ENCODE measurements at regions not wholly inside any gene's neighbourhood (a gene's known extent, or its start where the extent isn't known, plus 50 kb on each side); places are given as distances from the start of the nearest gene placed in this dataset.

DNA sequence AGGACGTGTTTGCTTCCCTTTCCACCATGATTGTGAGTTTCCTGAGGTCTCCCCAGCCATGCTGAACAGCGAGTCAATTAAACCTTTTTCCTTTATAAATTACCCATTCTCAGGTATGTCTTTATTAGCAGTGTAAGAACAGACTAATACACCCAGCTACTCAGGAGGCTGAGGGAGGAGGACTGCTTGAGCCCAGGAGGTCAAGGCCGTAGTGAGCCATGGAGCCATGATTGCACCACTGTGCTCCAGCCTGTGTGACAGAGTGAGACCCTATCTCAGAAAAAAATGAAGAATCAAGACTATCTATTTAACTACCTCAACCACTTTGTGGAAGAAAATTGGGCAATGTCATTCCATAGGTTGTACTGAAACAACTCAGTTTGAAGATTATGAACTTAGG, 54.6 kb upstream of the SEC16B start:
- TF ChIP-seq EZH2 (IDR thresholded peaks at IDR 0.05) (no peak), POLR2AphosphoS5 (IDR thresholded peaks at IDR 0.05; ENCODE audit: borderline replicate concordance, low read depth, low read length) (no peak)
